ENCODE measurements at regions not wholly inside any gene's neighbourhood (a gene's known extent, or its start where the extent isn't known, plus 50 kb on each side); places are given as distances from the start of the nearest gene placed in this dataset.
"Not testable (repeated sequence)": the region's sequence is repeated elsewhere in the genome, so short reads cannot be mapped to it uniquely, and the experiment has no call there.

GRCh38 chr2:155980941-155981560 lies 351.5 kb downstream of the NR4A2 start:
- FAIRE-seq (no peak), DNase-seq (ENCODE audit: low read depth) (no peak)
- no peaks in the 10 kb centered on the region for H3K36me3 ChIP-seq (ENCODE audit: control insufficient read depth, insufficient read depth, low read length)
- H3K27me3 ChIP-seq (ENCODE audit: control insufficient read depth, insufficient read depth, low read length), result no peaks in the 10 kb centered on the region
- TF ChIP-seq CTCF (IDR thresholded peaks at IDR 0.05; ENCODE audit: insufficient read depth, low read length, severe bottlenecking), result no peak
- H3K4me3 ChIP-seq (ENCODE audit: low read depth, low read length), result no peak overlapping the region

GRCh38 chr2:155975734-155976133 lies 356.8 kb downstream of the NR4A2 start:
- TF ChIP-seq CTCF (IDR thresholded peaks at IDR 0.05; ENCODE audit: insufficient read depth, low read length, severe bottlenecking), result no peak
- Histone ChIP-seq H3K36me3 (ENCODE audit: control insufficient read depth, insufficient read depth, low read length) (no peaks in the 10 kb centered on the region), H3K4me3 (ENCODE audit: low read depth, low read length) (no peak overlapping the region), H3K27me3 (ENCODE audit: control insufficient read depth, insufficient read depth, low read length) (no peaks in the 10 kb centered on the region)
- DNase-seq (ENCODE audit: low read depth) (no peak), FAIRE-seq (no peak)

- DNase-seq (ENCODE audit: low read depth) (no peak), FAIRE-seq (no peak)
- TF ChIP-seq CTCF (IDR thresholded peaks at IDR 0.05; ENCODE audit: insufficient read depth, low read length, severe bottlenecking), result no peak
- Histone ChIP-seq H3K36me3 (ENCODE audit: control insufficient read depth, insufficient read depth, low read length) (no peaks in the 10 kb centered on the region), H3K27me3 (ENCODE audit: control insufficient read depth, insufficient read depth, low read length) (no peaks in the 10 kb centered on the region), H3K4me3 (ENCODE audit: low read depth, low read length) (no peak overlapping the region)
These were observed 359.6 kb downstream of the NR4A2 start for GRCh38 chr2:155972916-155973315.

- not testable (repeated sequence) for H3K27me3 ChIP-seq (ENCODE audit: control insufficient read depth, insufficient read depth, low read length); H3K4me3 ChIP-seq (ENCODE audit: low read depth, low read length); DNase-seq (ENCODE audit: low read depth); FAIRE-seq; H3K36me3 ChIP-seq (ENCODE audit: control insufficient read depth, insufficient read depth, low read length)
These were observed 366.5 kb downstream of the NR4A2 start for GRCh38 chr2:155966064-155966471.

GRCh38 chr2:155965415-155966063 lies 367.0 kb downstream of the NR4A2 start:
- Histone ChIP-seq H3K36me3 (ENCODE audit: control insufficient read depth, insufficient read depth, low read length) (no peaks in the 10 kb centered on the region), H3K4me3 (ENCODE audit: low read depth, low read length) (no peak overlapping the region), H3K27me3 (ENCODE audit: control insufficient read depth, insufficient read depth, low read length) (no peaks in the 10 kb centered on the region)
- no peak for TF ChIP-seq CTCF (IDR thresholded peaks at IDR 0.05; ENCODE audit: insufficient read depth, low read length, severe bottlenecking)
- FAIRE-seq (no peak), DNase-seq (ENCODE audit: low read depth) (peak; percentile 85)

- no peaks in the 10 kb centered on the region for H3K36me3 ChIP-seq (ENCODE audit: control insufficient read depth, insufficient read depth, low read length)
- no peak for TF ChIP-seq CTCF (IDR thresholded peaks at IDR 0.05; ENCODE audit: insufficient read depth, low read length, severe bottlenecking)
These were observed 370.9 kb downstream of the NR4A2 start for GRCh38 chr2:155961641-155962040.

More at GRCh38 chr2:155961641-155962040, 370.9 kb downstream of the NR4A2 start:
- Histone ChIP-seq H3K27me3 (ENCODE audit: control insufficient read depth, insufficient read depth, low read length) (no peaks in the 10 kb centered on the region), H3K4me3 (ENCODE audit: low read depth, low read length) (no peak overlapping the region)
- DNase-seq (ENCODE audit: low read depth) (no peak), FAIRE-seq (no peak)

All from bronchial epithelial cell (primary cell).